Activated CD4-positive, CD25-positive, alpha-beta regulatory T cell treated with anti-CD3 and anti-CD28 coated beads, Interleukin-2, amount 50 U/mL, for 16 hours (primary cell): ENCODE measurements at regions not wholly inside any gene's neighbourhood (a gene's known extent, or its start where the extent isn't known, plus 50 kb on each side); places are given as distances from the start of the nearest gene placed in this dataset.
"Not testable (repeated sequence)": the region's sequence is repeated elsewhere in the genome, so short reads cannot be mapped to it uniquely, and the experiment has no call there.

Experiments used
- DNase-seq: peaks from one replicate; pipeline ENCODE4 v3.0.0-alpha.2; 2020; ENCODE audit warnings: low read depth, low spot score

GRCh38 chr11:103730131-103730940 lies 306.1 kb upstream of the DDI1 start:
- no peak for DNase-seq

GRCh38 chr11:103731670-103732069 lies 304.8 kb upstream of the DDI1 start:
- DNase-seq, result no peak

GRCh38 chr11:103733889-103734288 lies 302.6 kb upstream of the DDI1 start:
- no peak for DNase-seq

GRCh38 chr11:103735497-103736032 lies 300.9 kb upstream of the DDI1 start:
- no peak for DNase-seq

- no peak for DNase-seq
These were observed 300.0 kb upstream of the DDI1 start for GRCh38 chr11:103736315-103737036.

GRCh38 chr11:103737037-103737622 lies 299.3 kb upstream of the DDI1 start:
- no peak for DNase-seq

GRCh38 chr11:103737747-103738146 lies 298.7 kb upstream of the DDI1 start:
- DNase-seq, result no peak

GRCh38 chr11:103739074-103739796 lies 297.2 kb upstream of the DDI1 start:
- not testable (repeated sequence) for DNase-seq

- no peak for DNase-seq
These were observed 291.8 kb upstream of the DDI1 start for GRCh38 chr11:103744496-103745153.

GRCh38 chr11:103749158-103749557 lies 287.3 kb upstream of the DDI1 start:
- DNase-seq, result no peak

GRCh38 chr11:103768816-103769215 lies 267.6 kb upstream of the DDI1 start:
- DNase-seq, result no peak

- DNase-seq, result no peak
These were observed 263.4 kb upstream of the DDI1 start for GRCh38 chr11:103773059-103773458.

GRCh38 chr11:103773537-103773936 lies 262.9 kb upstream of the DDI1 start:
- no peak for DNase-seq

- no peak for DNase-seq
These were observed 257.4 kb upstream of the DDI1 start for GRCh38 chr11:103779054-103779453.

GRCh38 chr11:103789952-103790351 lies 246.5 kb upstream of the DDI1 start:
- no peak for DNase-seq

GRCh38 chr11:103792981-103793468 lies 243.4 kb upstream of the DDI1 start:
- no peak for DNase-seq

GRCh38 chr11:103794262-103794661 lies 242.2 kb upstream of the DDI1 start:
- no peak for DNase-seq

GRCh38 chr11:103798026-103798425 lies 238.4 kb upstream of the DDI1 start:
- no peak for DNase-seq

- DNase-seq, result no peak
These were observed 238.0 kb upstream of the DDI1 start for GRCh38 chr11:103798446-103798845.

- DNase-seq, result no peak
These were observed 235.9 kb upstream of the DDI1 start for GRCh38 chr11:103800406-103801114.
